ENCODE measurements at regions not wholly inside any gene's neighbourhood (a gene's known extent, or its start where the extent isn't known, plus 50 kb on each side); places are given as distances from the start of the nearest gene placed in this dataset.

- Histone ChIP-seq H3F3A (ENCODE audit: control insufficient read depth, insufficient read depth) (no peaks in the 10 kb centered on the region), H3K4me1 (ENCODE audit: control insufficient read depth, low read length) (no peaks in the 10 kb centered on the region), H3K36me3 (ENCODE audit: control insufficient read depth, low read length) (no peaks in the 10 kb centered on the region), H3K27me3 (ENCODE audit: control insufficient read depth, low read length) (peaks cover 11% of the 10 kb centered on the region), H3K27ac (ENCODE audit: low read depth, low read length) (no peak overlapping the region), H3K4me2 (ENCODE audit: low read length) (no peak overlapping the region), H3K9me3 (ENCODE audit: control insufficient read depth, insufficient read depth, low read length) (no peaks in the 10 kb centered on the region), H3K9me2 (replicated peaks; ENCODE audit: control insufficient read depth, low read length) (no peaks in the 10 kb centered on the region), H3K79me2 (ENCODE audit: control insufficient read depth, low read length) (no peaks in the 10 kb centered on the region), H3K4me3 (ENCODE audit: low read length) (no peak overlapping the region), H4K20me1 (ENCODE audit: control insufficient read depth, insufficient read depth, low read depth, low read length) (no peaks in the 10 kb centered on the region)
- TF ChIP-seq CTCF (IDR thresholded peaks at IDR 0.05; ENCODE audit: low read depth, low read length, poor library complexity, severe bottlenecking) (no peak), EZH2phosphoT487 (IDR thresholded peaks at IDR 0.05; ENCODE audit: borderline replicate concordance, low read length) (no peak)
Observed at GRCh38 chr21:35566874-35567273, 493.5 kb downstream of the SETD4 start.

GRCh38 chr21:35565204-35565611 lies 495.1 kb downstream of the SETD4 start:
- TF ChIP-seq EZH2phosphoT487 (IDR thresholded peaks at IDR 0.05; ENCODE audit: borderline replicate concordance, low read length) = no peak
- TF ChIP-seq CTCF (IDR thresholded peaks at IDR 0.05; ENCODE audit: low read depth, low read length, poor library complexity, severe bottlenecking) = no peak
- Histone ChIP-seq H3K9me2 (replicated peaks; ENCODE audit: control insufficient read depth, low read length) (no peaks in the 10 kb centered on the region), H3K36me3 (ENCODE audit: control insufficient read depth, low read length) (no peaks in the 10 kb centered on the region), H4K20me1 (ENCODE audit: control insufficient read depth, insufficient read depth, low read depth, low read length) (no peaks in the 10 kb centered on the region), H3K4me2 (ENCODE audit: low read length) (no peak overlapping the region), H3K27ac (ENCODE audit: low read depth, low read length) (no peak overlapping the region), H3K4me3 (ENCODE audit: low read length) (no peak overlapping the region), H3K9me3 (ENCODE audit: control insufficient read depth, insufficient read depth, low read length) (no peaks in the 10 kb centered on the region), H3K79me2 (ENCODE audit: control insufficient read depth, low read length) (no peaks in the 10 kb centered on the region), H3F3A (ENCODE audit: control insufficient read depth, insufficient read depth) (no peaks in the 10 kb centered on the region), H3K4me1 (ENCODE audit: control insufficient read depth, low read length) (no peaks in the 10 kb centered on the region), H3K27me3 (ENCODE audit: control insufficient read depth, low read length) (peaks cover 11% of the 10 kb centered on the region)

GRCh38 chr21:35563885-35564451 lies 496.4 kb downstream of the SETD4 start:
- no peak overlapping the region for H3K4me3 ChIP-seq (ENCODE audit: low read length)
- H3F3A ChIP-seq (ENCODE audit: control insufficient read depth, insufficient read depth) = no peaks in the 10 kb centered on the region
- H3K4me1 ChIP-seq (ENCODE audit: control insufficient read depth, low read length) = no peaks in the 10 kb centered on the region
- no peaks in the 10 kb centered on the region for H3K9me3 ChIP-seq (ENCODE audit: control insufficient read depth, insufficient read depth, low read length)
- H3K4me2 ChIP-seq (ENCODE audit: low read length) = no peak overlapping the region
- H3K79me2 ChIP-seq (ENCODE audit: control insufficient read depth, low read length) = no peaks in the 10 kb centered on the region
- no peaks in the 10 kb centered on the region for H3K9me2 ChIP-seq (replicated peaks; ENCODE audit: control insufficient read depth, low read length)
- TF ChIP-seq EZH2phosphoT487 (IDR thresholded peaks at IDR 0.05; ENCODE audit: borderline replicate concordance, low read length) = no peak
- no peak for TF ChIP-seq CTCF (IDR thresholded peaks at IDR 0.05; ENCODE audit: low read depth, low read length, poor library complexity, severe bottlenecking)
- H3K27me3 ChIP-seq (ENCODE audit: control insufficient read depth, low read length) = peaks cover 17% of the 10 kb centered on the region
- no peaks in the 10 kb centered on the region for H4K20me1 ChIP-seq (ENCODE audit: control insufficient read depth, insufficient read depth, low read depth, low read length)
- no peak overlapping the region for H3K27ac ChIP-seq (ENCODE audit: low read depth, low read length)
- H3K36me3 ChIP-seq (ENCODE audit: control insufficient read depth, low read length) = no peaks in the 10 kb centered on the region

Measured in DOHH2 (cell line).